DMS 273 (cell line): ENCODE measurements at regions not wholly inside any gene's neighbourhood (a gene's known extent, or its start where the extent isn't known, plus 50 kb on each side); places are given as distances from the start of the nearest gene placed in this dataset.

Experiments used
- DNase-seq: peaks from one replicate; lab custom pipeline; 2025; ENCODE audit not compliant: unreplicated experiment; lab: John Stamatoyannopoulos, UW

GRCh38 chr2:157046396-157046795, 211.1 kb upstream of the GALNT5 start:
- DNase-seq = no peak

- no peak for DNase-seq
Measured at GRCh38 chr2:157052685-157053224, 204.8 kb upstream of the GALNT5 start.

- DNase-seq = peak; percentile 70
Measured at GRCh38 chr2:157053876-157054275, 203.6 kb upstream of the GALNT5 start.

GRCh38 chr2:157055660-157056199, 201.8 kb upstream of the GALNT5 start:
- DNase-seq = peak; percentile 62

- no peak for DNase-seq
Measured at GRCh38 chr2:157056200-157056676, 201.3 kb upstream of the GALNT5 start.

- DNase-seq = no peak
Measured at GRCh38 chr2:157058161-157058560, 199.3 kb upstream of the GALNT5 start.

- DNase-seq = no peak
Measured at GRCh38 chr2:157059036-157059435, 198.5 kb upstream of the GALNT5 start.

GRCh38 chr2:157061799-157062198, 195.7 kb upstream of the GALNT5 start:
- no peak for DNase-seq

- no peak for DNase-seq
Measured at GRCh38 chr2:157067562-157067961, 189.9 kb upstream of the GALNT5 start.

GRCh38 chr2:157068237-157068636, 189.3 kb upstream of the GALNT5 start:
- DNase-seq = no peak

- no peak for DNase-seq
Measured at GRCh38 chr2:157075924-157076323, 181.6 kb upstream of the GALNT5 start.

GRCh38 chr2:157076526-157077161, 180.9 kb upstream of the GALNT5 start:
- no peak for DNase-seq

- no peak for DNase-seq
Measured at GRCh38 chr2:157077753-157078350, 179.7 kb upstream of the GALNT5 start.

GRCh38 chr2:157082950-157083349, 174.6 kb upstream of the GALNT5 start:
- no peak for DNase-seq

GRCh38 chr2:157085522-157085921, 172.0 kb upstream of the GALNT5 start:
- no peak for DNase-seq

GRCh38 chr2:157087373-157088002, 170.0 kb upstream of the GALNT5 start:
- DNase-seq = no peak

GRCh38 chr2:157093666-157094065, 163.8 kb upstream of the GALNT5 start:
- peak; percentile 1 for DNase-seq

GRCh38 chr2:157105372-157105771, 152.1 kb upstream of the GALNT5 start:
- no peak for DNase-seq

GRCh38 chr2:157106950-157107349, 150.6 kb upstream of the GALNT5 start:
- no peak for DNase-seq

- DNase-seq = peak; percentile 28
Measured at GRCh38 chr2:157107460-157107859, 150.0 kb upstream of the GALNT5 start.

GRCh38 chr2:157107877-157108276, 149.6 kb upstream of the GALNT5 start:
- peak; percentile 93 for DNase-seq

GRCh38 chr2:157122776-157123175, 134.7 kb upstream of the GALNT5 start:
- no peak for DNase-seq
